ENCODE measurements at regions not wholly inside any gene's neighbourhood (a gene's known extent, or its start where the extent isn't known, plus 50 kb on each side); places are given as distances from the start of the nearest gene placed in this dataset.
"Not testable (repeated sequence)": the region's sequence is repeated elsewhere in the genome, so short reads cannot be mapped to it uniquely, and the experiment has no call there.

DNA sequence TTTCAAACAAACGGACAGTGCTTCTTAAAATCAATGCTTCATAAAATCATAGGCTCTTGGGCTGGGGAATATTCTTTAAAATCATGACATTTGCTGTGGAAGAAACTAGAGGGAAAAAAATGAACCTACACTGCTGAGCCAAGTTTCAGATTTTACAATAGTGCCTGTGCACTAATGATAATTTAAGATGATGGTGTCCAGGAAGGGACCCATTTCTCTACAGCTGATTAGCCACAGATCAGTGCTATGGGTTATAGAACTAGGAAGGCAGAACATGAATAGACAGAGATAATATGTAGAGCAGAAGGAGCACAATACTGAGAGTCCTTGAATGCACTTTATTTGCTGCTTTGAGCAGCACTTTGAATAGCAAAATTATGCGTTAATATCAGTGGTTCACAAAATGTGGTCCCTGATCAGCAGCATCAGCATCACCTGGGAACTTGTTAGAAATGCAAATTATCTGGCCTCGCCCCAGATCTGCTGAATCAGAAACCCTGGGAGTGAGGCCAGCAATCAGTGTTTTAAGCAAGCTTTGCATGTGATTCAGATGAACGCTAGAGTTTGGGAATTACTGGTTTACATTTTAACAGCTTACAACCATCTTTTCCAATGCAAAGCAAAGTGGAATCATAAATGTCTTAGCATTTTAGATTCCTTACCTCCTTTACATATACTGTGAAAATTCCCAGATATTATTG lies 135.8 kb upstream of the ANKRD28 start:
- TF ChIP-seq POLR2AphosphoS5 (IDR thresholded peaks at IDR 0.05) (no peak), CTCF (IDR thresholded peaks at IDR 0.05) (no peak), POLR2A (IDR thresholded peaks at IDR 0.05) (no peak), EP300 (IDR thresholded peaks at IDR 0.05) (no peak)
- 53 to 66% methylated on average over 4 of the region's 4 CpGs for WGBS, 2 donors
- Histone ChIP-seq H3K9me3 (no peaks in the 10 kb centered on the region), H3K27me3 (no peaks in the 10 kb centered on the region), H3K27ac (no peak overlapping the region), H3K36me3 (no peaks in the 10 kb centered on the region), H3K4me3 (no peak overlapping the region), H3K4me1 (peaks cover 0 to 13% (median 0%) of the 10 kb centered on the region in 4 donors)
- DNase-seq: no peak
- intact Hi-C loops (cut with DNase I): no loop called here

- WGBS, 2 donors: 74 to 83% methylated on average over 6 of the region's 6 CpGs
- peaks cover 0 to 13% (median 0%) of the 10 kb centered on the region in 4 donors for H3K4me1 ChIP-seq
- H3K36me3 ChIP-seq: no peaks in the 10 kb centered on the region
- H3K27me3 ChIP-seq: no peaks in the 10 kb centered on the region
- no peaks in the 10 kb centered on the region for H3K9me3 ChIP-seq
- H3K4me3 ChIP-seq: no peak overlapping the region
- TF ChIP-seq POLR2A (IDR thresholded peaks at IDR 0.05): no peak
- no peak for TF ChIP-seq CTCF (IDR thresholded peaks at IDR 0.05)
- TF ChIP-seq POLR2AphosphoS5 (IDR thresholded peaks at IDR 0.05): no peak
- TF ChIP-seq EP300 (IDR thresholded peaks at IDR 0.05): no peak
- DNase-seq: no peak
- H3K27ac ChIP-seq: no peak overlapping the region
- intact Hi-C loops (cut with DNase I): no loop called here
These were observed 136.8 kb upstream of the ANKRD28 start for GRCh38 chr3:15934389-15935195.

- Histone ChIP-seq H3K36me3 (no peaks in the 10 kb centered on the region), H3K4me1 (peaks cover 0 to 13% (median 0%) of the 10 kb centered on the region in 4 donors), H3K9me3 (no peaks in the 10 kb centered on the region), H3K4me3 (no peak overlapping the region), H3K27ac (no peak overlapping the region), H3K27me3 (no peaks in the 10 kb centered on the region)
- WGBS, 2 donors: 80 to 83% methylated on average over 5 of the region's 5 CpGs
- TF ChIP-seq POLR2AphosphoS5 (IDR thresholded peaks at IDR 0.05) (no peak), POLR2A (IDR thresholded peaks at IDR 0.05) (no peak), CTCF (IDR thresholded peaks at IDR 0.05) (no peak), EP300 (IDR thresholded peaks at IDR 0.05) (no peak)
- intact Hi-C loops (cut with DNase I): no loop called here
- DNase-seq: no peak
These were observed 138.5 kb upstream of the ANKRD28 start for GRCh38 chr3:15936312-15936711.

GRCh38 chr3:15940641-15941040 lies 142.9 kb upstream of the ANKRD28 start:
- TF ChIP-seq POLR2A (IDR thresholded peaks at IDR 0.05) (no peak), POLR2AphosphoS5 (IDR thresholded peaks at IDR 0.05) (no peak), CTCF (IDR thresholded peaks at IDR 0.05) (no peak), EP300 (IDR thresholded peaks at IDR 0.05) (no peak)
- no peaks in the 10 kb centered on the region for H3K4me1 ChIP-seq
- H3K4me3 ChIP-seq: no peak overlapping the region
- no peak for DNase-seq
- no peaks in the 10 kb centered on the region for H3K36me3 ChIP-seq
- no peaks in the 10 kb centered on the region for H3K27me3 ChIP-seq
- H3K27ac ChIP-seq: no peak overlapping the region
- no peaks in the 10 kb centered on the region for H3K9me3 ChIP-seq
- intact Hi-C loops (cut with DNase I): no loop called here
- 98 to 100% methylated on average over 1 of the region's 1 CpG for WGBS, 2 donors

- H3K4me3 ChIP-seq; H3K9me3 ChIP-seq; H3K27ac ChIP-seq; intact Hi-C loops (cut with DNase I); H3K36me3 ChIP-seq; H3K27me3 ChIP-seq; DNase-seq; H3K4me1 ChIP-seq: not testable (repeated sequence)
- WGBS, 2 donors: 73 to 87% methylated on average over 2 of the region's 2 CpGs
These were observed 143.7 kb upstream of the ANKRD28 start for GRCh38 chr3:15941457-15941856.
